ENCODE measurements at regions not wholly inside any gene's neighbourhood (a gene's known extent, or its start where the extent isn't known, plus 50 kb on each side); places are given as distances from the start of the nearest gene placed in this dataset.

DNA sequence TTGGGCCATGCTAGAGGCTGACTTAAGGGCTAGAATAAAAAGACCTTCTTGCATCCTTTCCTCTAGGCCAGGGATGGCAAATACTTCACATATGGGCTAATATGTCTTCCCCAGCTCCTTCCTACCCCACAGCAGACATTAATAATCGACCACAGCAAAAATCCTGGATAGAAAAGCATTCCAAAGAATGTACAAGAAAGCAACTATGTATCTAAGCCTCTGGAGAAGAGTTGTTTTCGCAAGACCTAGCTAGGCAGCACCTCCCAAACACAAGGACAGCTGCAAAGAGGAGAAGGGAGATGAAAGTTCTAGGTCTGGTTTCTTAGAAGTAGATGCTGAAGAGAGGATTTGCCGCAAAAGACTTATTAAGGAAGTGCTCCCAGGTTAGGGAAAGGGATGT is 372.6 kb downstream of the SLC4A3 start:
- WGBS (ENCODE audit: insufficient coverage), result 100% methylated on average over 1 of the region's 3 CpGs
- H3K27me3 ChIP-seq (ENCODE audit: control insufficient read depth, insufficient read depth, low read length), result no peaks in the 10 kb centered on the region
- H3K9me3 ChIP-seq (replicated peaks; ENCODE audit: control insufficient read depth, low read depth, low read length), result peaks cover 4% of the 10 kb centered on the region
- H3K27ac ChIP-seq (ENCODE audit: low read length), result no peak overlapping the region
- H3K4me3 ChIP-seq (ENCODE audit: low read length), result no peak overlapping the region
- DNase-seq, result no peak
- H3K4me1 ChIP-seq (ENCODE audit: control insufficient read depth, insufficient read depth, low read length), result peaks cover 17% of the 10 kb centered on the region
- no peaks in the 10 kb centered on the region for H3K36me3 ChIP-seq (ENCODE audit: control insufficient read depth, insufficient read depth, low read length)

DNA sequence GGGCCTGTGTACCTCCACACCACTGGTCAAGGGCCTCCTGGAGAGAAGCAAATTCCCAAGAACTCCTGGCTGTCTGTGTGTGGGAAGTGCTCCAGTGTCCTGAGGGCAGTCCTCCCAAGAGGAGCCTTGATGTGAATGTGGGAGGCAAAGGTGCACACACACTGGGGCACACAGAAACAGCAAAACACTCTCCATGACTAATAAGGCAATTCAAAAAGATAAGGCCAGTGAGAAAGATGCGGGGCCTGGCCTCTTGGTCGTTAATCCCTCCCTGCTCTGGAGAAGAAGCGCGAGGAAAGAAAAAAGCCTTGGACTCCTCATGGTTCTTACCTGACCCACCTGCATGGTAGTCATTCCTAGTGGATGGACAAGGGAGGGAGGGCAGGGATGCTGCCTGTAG is 373.2 kb downstream of the SLC4A3 start:
- no CpG with 5 or more reads among the region's 4 CpGs for WGBS (ENCODE audit: insufficient coverage)
- no peaks in the 10 kb centered on the region for H3K27me3 ChIP-seq (ENCODE audit: control insufficient read depth, insufficient read depth, low read length)
- no peak for DNase-seq
- H3K4me1 ChIP-seq (ENCODE audit: control insufficient read depth, insufficient read depth, low read length), result peaks cover 15% of the 10 kb centered on the region
- no peak overlapping the region for H3K27ac ChIP-seq (ENCODE audit: low read length)
- H3K36me3 ChIP-seq (ENCODE audit: control insufficient read depth, insufficient read depth, low read length), result no peaks in the 10 kb centered on the region
- peaks cover 4% of the 10 kb centered on the region for H3K9me3 ChIP-seq (replicated peaks; ENCODE audit: control insufficient read depth, low read depth, low read length)
- H3K4me3 ChIP-seq (ENCODE audit: low read length), result no peak overlapping the region

GRCh38 chr2:220001751-220002150 is 374.3 kb downstream of the SLC4A3 start:
- DNase-seq, result peak; percentile 70
- Histone ChIP-seq H3K9me3 (replicated peaks; ENCODE audit: control insufficient read depth, low read depth, low read length) (peaks cover 4% of the 10 kb centered on the region), H3K27me3 (ENCODE audit: control insufficient read depth, insufficient read depth, low read length) (no peaks in the 10 kb centered on the region), H3K4me1 (ENCODE audit: control insufficient read depth, insufficient read depth, low read length) (peaks cover 3% of the 10 kb centered on the region), H3K27ac (ENCODE audit: low read length) (no peak overlapping the region), H3K36me3 (ENCODE audit: control insufficient read depth, insufficient read depth, low read length) (no peaks in the 10 kb centered on the region), H3K4me3 (ENCODE audit: low read length) (no peak overlapping the region)
- 60% methylated on average over 1 of the region's 3 CpGs for WGBS (ENCODE audit: insufficient coverage)

GRCh38 chr2:220002251-220002650 is 374.8 kb downstream of the SLC4A3 start:
- DNase-seq, result no peak
- Histone ChIP-seq H3K27me3 (ENCODE audit: control insufficient read depth, insufficient read depth, low read length) (no peaks in the 10 kb centered on the region), H3K4me1 (ENCODE audit: control insufficient read depth, insufficient read depth, low read length) (peaks cover 3% of the 10 kb centered on the region), H3K4me3 (ENCODE audit: low read length) (no peak overlapping the region), H3K36me3 (ENCODE audit: control insufficient read depth, insufficient read depth, low read length) (no peaks in the 10 kb centered on the region), H3K27ac (ENCODE audit: low read length) (no peak overlapping the region), H3K9me3 (replicated peaks; ENCODE audit: control insufficient read depth, low read depth, low read length) (peaks cover 4% of the 10 kb centered on the region)
- 100% methylated on average over 1 of the region's 4 CpGs for WGBS (ENCODE audit: insufficient coverage)

DNA sequence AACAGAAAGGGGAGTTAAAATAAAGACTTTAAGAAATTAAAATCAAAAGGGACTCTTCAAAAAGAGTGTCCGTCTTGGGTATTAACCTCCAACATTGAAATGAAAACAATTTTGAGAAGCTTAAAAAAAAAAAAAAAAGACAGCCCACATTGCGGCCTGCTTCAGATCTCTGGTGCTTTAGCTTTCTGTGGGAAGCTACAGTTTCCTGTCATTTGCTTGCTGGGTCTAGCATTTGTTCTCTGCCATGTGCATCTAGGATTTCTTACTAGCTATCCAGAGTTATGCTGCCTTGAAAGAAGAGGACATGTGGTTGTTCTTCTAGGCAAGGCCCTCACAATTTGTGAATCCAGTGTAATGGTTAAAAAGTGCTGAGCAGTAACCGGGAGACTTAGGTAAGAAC is 375.3 kb downstream of the SLC4A3 start:
- Histone ChIP-seq H3K27ac (ENCODE audit: low read length) (no peak overlapping the region), H3K27me3 (ENCODE audit: control insufficient read depth, insufficient read depth, low read length) (no peaks in the 10 kb centered on the region), H3K4me1 (ENCODE audit: control insufficient read depth, insufficient read depth, low read length) (peaks cover 3% of the 10 kb centered on the region), H3K9me3 (replicated peaks; ENCODE audit: control insufficient read depth, low read depth, low read length) (peaks cover 4% of the 10 kb centered on the region), H3K36me3 (ENCODE audit: control insufficient read depth, insufficient read depth, low read length) (no peaks in the 10 kb centered on the region), H3K4me3 (ENCODE audit: low read length) (no peak overlapping the region)
- DNase-seq, result no peak
- no CpG with 5 or more reads among the region's 3 CpGs for WGBS (ENCODE audit: insufficient coverage)

GRCh38 chr2:220005362-220005761 is 377.9 kb downstream of the SLC4A3 start:
- H3K27ac ChIP-seq (ENCODE audit: low read length), result no peak overlapping the region
- no peak overlapping the region for H3K4me3 ChIP-seq (ENCODE audit: low read length)
- 92% methylated on average over 4 of the region's 6 CpGs for WGBS (ENCODE audit: insufficient coverage)
- no peaks in the 10 kb centered on the region for H3K36me3 ChIP-seq (ENCODE audit: control insufficient read depth, insufficient read depth, low read length)
- peaks cover 3% of the 10 kb centered on the region for H3K4me1 ChIP-seq (ENCODE audit: control insufficient read depth, insufficient read depth, low read length)
- DNase-seq, result no peak
- H3K27me3 ChIP-seq (ENCODE audit: control insufficient read depth, insufficient read depth, low read length), result no peaks in the 10 kb centered on the region
- H3K9me3 ChIP-seq (replicated peaks; ENCODE audit: control insufficient read depth, low read depth, low read length), result no peaks in the 10 kb centered on the region

DNA sequence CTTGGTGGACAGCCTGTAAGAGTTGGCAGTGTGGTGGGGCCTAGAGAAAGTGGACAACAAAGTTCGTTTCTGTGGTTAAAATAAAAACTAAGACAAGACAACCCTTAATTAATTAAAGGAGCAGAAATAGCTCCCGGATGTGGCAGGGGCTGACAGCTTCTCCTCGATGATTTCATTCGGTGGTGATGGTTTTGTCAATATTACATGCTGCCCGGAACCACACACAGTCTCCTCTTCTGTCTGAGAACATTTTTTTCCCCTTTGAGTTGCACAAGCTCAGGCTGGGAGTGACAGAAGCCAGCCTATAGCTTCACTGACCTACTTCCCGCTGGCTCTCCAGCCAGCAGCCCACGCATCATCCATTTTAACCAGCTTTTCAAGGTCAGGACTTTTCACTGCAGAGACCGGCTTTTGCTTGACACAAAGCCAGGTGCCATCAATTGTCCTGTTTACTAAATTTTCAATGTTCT is 378.8 kb downstream of the SLC4A3 start:
- DNase-seq, result peak; percentile 44
- peaks cover 3% of the 10 kb centered on the region for H3K4me1 ChIP-seq (ENCODE audit: control insufficient read depth, insufficient read depth, low read length)
- no peak overlapping the region for H3K4me3 ChIP-seq (ENCODE audit: low read length)
- H3K27me3 ChIP-seq (ENCODE audit: control insufficient read depth, insufficient read depth, low read length), result no peaks in the 10 kb centered on the region
- 55% methylated on average over 6 of the region's 8 CpGs for WGBS (ENCODE audit: insufficient coverage)
- H3K9me3 ChIP-seq (replicated peaks; ENCODE audit: control insufficient read depth, low read depth, low read length), result no peaks in the 10 kb centered on the region
- H3K36me3 ChIP-seq (ENCODE audit: control insufficient read depth, insufficient read depth, low read length), result no peaks in the 10 kb centered on the region
- H3K27ac ChIP-seq (ENCODE audit: low read length), result no peak overlapping the region

DNA sequence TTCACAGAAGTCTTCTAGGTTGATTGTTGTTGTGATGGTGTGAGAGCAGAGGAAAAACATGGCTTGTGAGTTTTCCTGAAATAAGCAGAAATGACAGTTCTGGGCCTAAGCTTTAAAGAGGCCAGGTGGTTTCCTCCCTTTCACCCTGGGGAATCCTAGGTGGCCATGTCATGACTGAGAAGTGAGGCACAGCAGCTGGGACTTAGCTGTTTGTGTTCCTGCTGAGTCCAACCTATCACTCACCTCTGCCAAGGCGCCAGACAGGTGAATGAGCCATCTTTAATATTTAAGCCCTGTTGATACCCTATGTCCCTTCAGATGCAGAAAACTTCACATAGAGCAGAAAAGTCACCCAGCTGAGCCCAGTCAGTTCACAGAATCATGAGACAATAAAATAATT is 384.4 kb downstream of the SLC4A3 start:
- no peak for DNase-seq
- Histone ChIP-seq H3K27me3 (ENCODE audit: control insufficient read depth, insufficient read depth, low read length) (no peaks in the 10 kb centered on the region), H3K4me1 (ENCODE audit: control insufficient read depth, insufficient read depth, low read length) (no peaks in the 10 kb centered on the region), H3K27ac (ENCODE audit: low read length) (no peak overlapping the region), H3K9me3 (replicated peaks; ENCODE audit: control insufficient read depth, low read depth, low read length) (no peaks in the 10 kb centered on the region), H3K4me3 (ENCODE audit: low read length) (no peak overlapping the region), H3K36me3 (ENCODE audit: control insufficient read depth, insufficient read depth, low read length) (no peaks in the 10 kb centered on the region)
- WGBS (ENCODE audit: insufficient coverage), result no CpG with 5 or more reads among the region's 1 CpG

DNA sequence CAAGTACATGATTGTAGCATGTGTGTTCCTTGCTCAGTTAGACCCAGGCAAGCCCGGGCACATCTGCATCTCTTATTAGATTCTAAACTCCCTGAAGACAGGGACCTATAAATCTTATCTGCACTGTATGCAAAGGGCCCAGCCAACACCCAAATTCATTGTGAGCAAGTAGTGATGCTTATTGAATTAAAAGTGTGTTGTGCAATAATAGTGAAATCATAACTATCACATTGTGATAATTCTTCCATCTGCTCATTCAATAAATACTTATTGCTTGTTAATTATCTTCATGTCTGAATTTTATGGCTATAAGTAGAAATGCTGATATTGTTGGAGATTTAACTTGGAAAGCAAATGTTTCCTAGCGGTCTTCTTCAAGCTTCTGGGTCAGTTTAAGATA is 387.5 kb downstream of the SLC4A3 start:
- Histone ChIP-seq H3K4me3 (ENCODE audit: low read length) (no peak overlapping the region), H3K36me3 (ENCODE audit: control insufficient read depth, insufficient read depth, low read length) (no peaks in the 10 kb centered on the region), H3K9me3 (replicated peaks; ENCODE audit: control insufficient read depth, low read depth, low read length) (no peaks in the 10 kb centered on the region), H3K4me1 (ENCODE audit: control insufficient read depth, insufficient read depth, low read length) (no peaks in the 10 kb centered on the region), H3K27ac (ENCODE audit: low read length) (no peak overlapping the region), H3K27me3 (ENCODE audit: control insufficient read depth, insufficient read depth, low read length) (no peaks in the 10 kb centered on the region)
- WGBS (ENCODE audit: insufficient coverage), result no CpG with 5 or more reads among the region's 2 CpGs
- DNase-seq, result no peak

GRCh38 chr2:220015576-220015975 is 388.1 kb downstream of the SLC4A3 start:
- Histone ChIP-seq H3K27ac (ENCODE audit: low read length) (no peak overlapping the region), H3K27me3 (ENCODE audit: control insufficient read depth, insufficient read depth, low read length) (no peaks in the 10 kb centered on the region), H3K4me3 (ENCODE audit: low read length) (no peak overlapping the region), H3K4me1 (ENCODE audit: control insufficient read depth, insufficient read depth, low read length) (no peaks in the 10 kb centered on the region), H3K36me3 (ENCODE audit: control insufficient read depth, insufficient read depth, low read length) (no peaks in the 10 kb centered on the region), H3K9me3 (replicated peaks; ENCODE audit: control insufficient read depth, low read depth, low read length) (no peaks in the 10 kb centered on the region)
- DNase-seq, result no peak
- whole genome bisulfite sequencing (ENCODE audit: insufficient coverage), result no CpG with 5 or more reads among the region's 1 CpG

- WGBS (ENCODE audit: insufficient coverage), result no CpG with 5 or more reads among the region's 1 CpG
- DNase-seq, result no peak
- Histone ChIP-seq H3K4me3 (ENCODE audit: low read length) (no peak overlapping the region), H3K4me1 (ENCODE audit: control insufficient read depth, insufficient read depth, low read length) (no peaks in the 10 kb centered on the region), H3K27ac (ENCODE audit: low read length) (no peak overlapping the region), H3K36me3 (ENCODE audit: control insufficient read depth, insufficient read depth, low read length) (no peaks in the 10 kb centered on the region), H3K27me3 (ENCODE audit: control insufficient read depth, insufficient read depth, low read length) (no peaks in the 10 kb centered on the region), H3K9me3 (replicated peaks; ENCODE audit: control insufficient read depth, low read depth, low read length) (peaks cover 3% of the 10 kb centered on the region)
These were observed 397.8 kb downstream of the SLC4A3 start for GRCh38 chr2:220025207-220025606.

Measured in muscle of leg (tissue), 3 donors.